Fibroblast of the conjunctiva (primary cell): ENCODE measurements at regions not wholly inside any gene's neighbourhood (a gene's known extent, or its start where the extent isn't known, plus 50 kb on each side); places are given as distances from the start of the nearest gene placed in this dataset.

Experiments used
- DNase-seq: peaks from one replicate; pipeline ENCODE4 v3.0.0-alpha.2; 2010; ENCODE audit warnings: low read depth

DNA sequence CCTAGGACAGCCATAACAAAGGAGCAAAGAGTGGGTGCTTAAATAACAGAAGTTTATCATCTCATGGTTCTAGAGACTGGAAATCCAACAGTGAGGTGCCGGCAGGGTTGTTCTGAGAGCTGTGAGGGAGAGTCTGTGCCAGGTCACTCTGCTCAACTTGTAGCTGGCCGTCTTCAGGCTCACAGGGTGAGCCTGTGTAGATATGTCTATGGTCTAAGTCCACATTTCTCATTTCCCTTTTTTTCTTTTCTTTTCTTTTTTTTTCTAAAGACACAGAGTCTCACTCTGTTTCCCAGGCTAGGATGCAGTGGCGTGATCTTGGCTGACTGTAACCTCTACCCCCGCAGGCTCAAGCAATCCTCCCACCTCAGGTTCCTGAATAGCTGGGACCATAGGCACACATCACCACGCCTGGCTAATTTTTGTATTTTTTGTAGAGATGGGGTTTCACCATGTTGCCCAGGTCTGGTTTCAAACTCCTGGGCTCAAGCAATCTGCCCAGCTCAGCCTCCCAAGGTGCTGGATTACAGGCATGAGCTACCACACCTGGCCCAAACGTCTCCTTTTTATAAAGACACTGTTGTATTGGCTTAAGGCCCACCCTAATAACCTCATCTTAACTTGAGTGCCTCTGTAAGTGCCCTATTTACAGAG lies 142.2 kb downstream of the SP3 start:
- DNase-seq = no peak

DNA sequence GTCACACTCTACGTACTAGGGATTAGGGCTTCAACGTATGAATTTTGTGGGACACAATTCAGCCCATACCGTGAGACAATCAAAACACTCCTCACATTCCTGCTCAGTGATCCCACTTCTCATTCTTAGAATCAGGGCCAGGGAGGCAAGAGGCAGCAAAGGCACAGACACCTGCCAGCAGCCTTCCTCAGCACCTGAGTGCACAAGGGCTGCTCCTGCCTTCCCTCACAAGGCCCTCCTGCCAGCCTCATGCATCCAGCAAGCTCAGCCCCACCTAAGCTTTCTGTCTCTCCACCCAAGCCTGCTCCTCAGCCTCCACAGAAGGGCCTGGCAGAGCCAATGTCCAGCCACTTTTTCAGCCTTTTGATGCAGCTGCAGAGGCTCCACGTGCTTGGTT lies 141.6 kb downstream of the SP3 start:
- DNase-seq = no peak

DNA sequence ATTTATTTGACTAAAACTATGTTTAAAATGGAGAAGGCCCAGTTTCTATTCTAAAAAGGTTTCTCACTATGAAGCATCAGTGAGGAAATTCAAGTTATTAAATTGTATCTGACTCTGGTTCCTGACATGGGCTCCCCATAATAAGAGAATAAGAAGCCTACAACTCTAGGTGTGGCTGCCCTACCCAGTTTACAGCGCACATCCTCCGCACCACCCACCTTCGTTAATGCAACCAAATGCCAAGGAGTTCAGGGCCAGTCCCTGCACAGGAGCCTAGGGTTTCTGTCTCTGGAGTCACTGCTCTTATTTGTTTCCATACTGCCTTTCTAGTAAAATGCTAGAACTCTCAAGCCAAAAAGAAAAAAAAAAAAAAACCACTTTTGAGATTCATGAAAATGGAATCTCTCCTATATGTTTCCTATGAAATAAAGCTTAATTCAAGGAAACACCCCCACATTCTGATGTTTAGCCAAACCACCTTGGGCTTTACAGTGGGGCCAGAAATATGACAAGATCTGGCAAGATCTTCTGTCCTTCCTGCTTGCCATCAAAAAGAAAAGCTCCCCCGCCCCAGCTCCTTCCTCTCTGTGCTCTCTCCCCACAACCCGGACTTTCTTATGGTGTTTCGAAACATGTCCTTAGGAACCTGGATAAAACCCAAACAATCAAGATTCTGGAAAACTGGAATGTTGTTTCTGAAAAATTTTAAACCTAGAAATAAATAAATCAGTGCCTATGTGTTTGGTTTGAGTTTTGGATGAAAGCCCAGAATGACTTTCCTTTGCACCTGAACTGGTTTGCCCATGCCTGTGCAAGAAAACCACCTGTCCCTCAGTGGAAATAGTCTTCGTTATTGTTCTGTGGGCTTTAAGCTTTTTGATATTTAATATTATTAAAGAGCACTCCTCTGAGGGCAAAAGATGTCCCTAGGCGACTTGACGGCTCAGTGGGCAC lies 136.7 kb downstream of the SP3 start:
- DNase-seq = no peak

DNA sequence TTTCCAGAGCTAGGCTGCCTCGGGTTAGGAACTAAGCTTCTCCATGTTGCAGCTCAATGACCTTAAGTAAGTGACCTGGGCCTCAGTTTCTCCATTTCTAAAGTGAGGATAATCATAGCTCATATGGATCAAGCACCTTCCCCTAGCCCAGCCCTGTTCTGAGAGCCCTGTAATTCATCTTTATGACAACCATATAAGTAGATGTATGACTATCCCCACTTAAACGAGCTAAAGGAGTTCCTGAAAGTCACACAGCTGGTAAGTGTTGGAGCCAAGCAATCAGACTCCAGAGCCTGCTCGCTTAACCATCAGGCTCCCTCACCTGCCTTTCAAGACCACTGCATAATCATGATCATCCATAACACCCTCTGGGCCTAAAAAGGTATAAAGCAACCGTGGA lies 135.4 kb downstream of the SP3 start:
- DNase-seq = no peak

DNA sequence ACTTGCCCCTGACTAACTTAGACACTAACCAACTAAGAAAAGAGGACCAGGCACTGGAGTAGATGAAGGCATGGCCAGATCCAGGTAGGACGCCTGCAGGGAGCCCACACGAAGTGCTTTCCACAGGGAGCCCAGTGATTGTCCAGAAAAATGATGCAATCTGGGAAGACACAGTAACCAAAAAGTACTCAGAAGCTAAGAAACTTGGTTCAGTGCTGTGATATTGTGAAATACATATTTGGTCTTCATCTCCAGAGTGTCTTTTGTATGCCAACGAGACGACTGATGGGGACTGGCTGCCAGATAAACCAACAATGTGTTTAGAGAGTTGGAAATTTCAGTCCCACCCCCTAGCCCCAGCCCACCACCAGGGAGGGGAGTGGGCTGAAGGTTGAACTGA lies 135.0 kb downstream of the SP3 start:
- DNase-seq = peak; percentile 3

DNA sequence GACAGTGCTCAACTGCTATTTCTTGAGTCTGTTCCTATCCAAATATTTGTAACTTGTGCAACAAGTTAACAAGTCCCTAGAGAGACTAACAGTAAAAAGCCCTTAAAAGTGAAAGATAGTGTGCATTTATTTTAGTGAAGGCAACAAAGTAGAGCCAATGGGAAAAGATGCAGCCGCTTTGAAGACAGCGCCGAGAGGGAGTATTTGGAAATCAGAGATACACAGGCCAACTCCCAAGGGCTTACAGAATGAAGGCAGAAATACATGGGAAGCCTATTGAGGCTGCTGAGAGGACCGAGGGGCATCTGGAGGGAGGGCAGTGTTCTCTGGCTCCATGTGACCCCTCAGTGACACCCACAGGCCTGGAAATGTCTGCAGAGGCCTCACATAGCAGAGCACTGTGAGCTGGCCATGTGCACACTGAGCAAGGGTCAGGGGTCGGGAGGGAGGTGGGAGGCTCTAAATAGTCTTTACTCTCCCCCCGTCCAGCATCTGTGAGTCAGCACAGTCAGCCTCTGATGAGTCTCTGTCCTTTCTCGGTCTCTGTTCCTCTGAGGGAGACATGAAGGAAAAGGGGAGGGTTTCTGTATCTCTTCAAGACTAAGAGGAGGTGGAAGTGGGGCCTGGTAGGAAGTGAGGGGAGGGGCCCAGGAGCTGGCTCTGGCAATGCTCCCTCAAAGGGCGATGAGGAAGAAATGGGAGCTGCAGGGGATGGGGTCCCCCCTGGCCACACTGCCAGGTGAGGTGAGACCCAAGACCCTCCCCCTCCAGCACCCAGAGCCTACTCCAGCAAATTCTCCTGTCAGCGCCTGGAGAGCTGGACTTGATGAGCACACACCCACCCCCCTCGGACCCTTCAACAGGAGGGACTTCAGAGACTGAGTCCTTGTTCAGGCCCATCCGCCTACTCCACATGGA lies 133.6 kb downstream of the SP3 start:
- peak; percentile 61 for DNase-seq

DNA sequence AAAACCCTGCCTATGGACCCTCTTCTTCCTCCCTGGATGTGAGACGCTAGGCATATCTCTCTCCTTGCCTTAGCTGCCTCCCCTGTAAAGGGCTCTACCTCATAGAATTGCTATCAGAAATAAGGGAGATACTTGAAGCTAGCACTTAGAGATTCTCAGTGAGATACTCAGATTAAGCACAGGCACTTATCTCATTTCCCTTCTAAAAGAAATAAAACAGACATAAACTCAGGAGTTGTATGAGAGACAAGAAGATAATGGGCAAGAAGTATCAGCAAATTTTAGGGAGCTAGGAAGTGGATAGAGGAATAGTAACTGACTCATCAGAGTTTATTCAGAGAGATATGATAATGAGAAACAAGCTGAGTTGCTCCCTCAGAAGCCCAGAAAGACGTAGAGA lies 131.0 kb downstream of the SP3 start:
- DNase-seq = no peak

DNA sequence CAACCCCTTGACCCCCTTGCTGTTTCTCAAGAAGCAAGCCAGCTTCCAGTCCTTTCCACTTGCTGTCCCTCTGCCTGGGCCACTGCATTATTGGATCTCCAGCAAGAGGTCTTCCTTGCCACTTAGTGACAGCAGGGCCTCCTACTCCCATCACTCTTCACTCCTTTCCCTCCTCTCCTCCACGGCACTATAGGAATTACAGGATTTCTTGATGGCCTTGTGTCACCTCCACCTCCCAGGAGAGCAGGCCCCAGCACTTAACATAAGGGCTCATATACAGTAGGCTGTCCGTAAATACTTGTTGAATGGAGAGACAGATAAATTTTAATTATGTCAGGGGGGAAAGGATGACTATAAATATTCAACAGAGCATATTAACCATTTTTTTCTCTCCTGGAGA lies 129.4 kb downstream of the SP3 start:
- no peak for DNase-seq

DNA sequence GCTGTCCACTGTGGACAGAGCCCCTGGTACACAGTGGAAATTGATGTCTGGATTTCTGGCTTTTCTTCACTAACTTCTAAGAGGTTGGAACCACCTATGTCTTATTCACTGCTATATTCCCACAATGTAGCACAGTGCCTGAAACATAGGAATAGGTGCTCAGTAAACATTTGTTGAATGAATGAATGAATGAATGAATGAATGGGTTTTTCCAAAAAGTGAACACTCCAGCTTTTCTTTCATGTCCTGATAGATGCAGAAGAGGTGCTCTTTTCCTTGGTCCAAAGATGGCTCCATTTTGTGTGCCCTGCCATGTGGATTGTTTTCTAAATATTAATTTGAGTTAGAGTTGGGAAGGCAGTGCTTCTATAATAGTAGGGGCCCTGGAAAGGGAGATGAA lies 124.1 kb downstream of the SP3 start:
- DNase-seq = no peak

DNA sequence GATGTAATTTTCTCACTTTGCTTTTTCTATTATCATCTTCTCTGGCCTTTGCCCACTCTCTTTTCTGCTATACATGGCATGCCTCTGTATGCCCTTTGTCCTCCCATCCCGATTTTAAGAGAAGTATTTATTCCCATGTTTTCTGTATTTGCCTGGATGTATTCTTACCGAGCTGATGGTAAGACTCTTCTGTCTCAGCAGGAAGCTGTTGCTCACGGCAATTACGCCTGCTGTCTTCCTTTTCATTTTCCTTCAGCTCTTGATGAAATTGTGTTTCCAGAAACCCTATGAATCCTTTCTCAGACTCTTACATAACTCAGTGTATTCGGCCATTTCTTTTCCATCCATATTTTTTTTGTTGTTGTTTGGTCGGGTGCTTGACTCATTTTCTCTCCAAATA lies 121.6 kb downstream of the SP3 start:
- DNase-seq = no peak

DNA sequence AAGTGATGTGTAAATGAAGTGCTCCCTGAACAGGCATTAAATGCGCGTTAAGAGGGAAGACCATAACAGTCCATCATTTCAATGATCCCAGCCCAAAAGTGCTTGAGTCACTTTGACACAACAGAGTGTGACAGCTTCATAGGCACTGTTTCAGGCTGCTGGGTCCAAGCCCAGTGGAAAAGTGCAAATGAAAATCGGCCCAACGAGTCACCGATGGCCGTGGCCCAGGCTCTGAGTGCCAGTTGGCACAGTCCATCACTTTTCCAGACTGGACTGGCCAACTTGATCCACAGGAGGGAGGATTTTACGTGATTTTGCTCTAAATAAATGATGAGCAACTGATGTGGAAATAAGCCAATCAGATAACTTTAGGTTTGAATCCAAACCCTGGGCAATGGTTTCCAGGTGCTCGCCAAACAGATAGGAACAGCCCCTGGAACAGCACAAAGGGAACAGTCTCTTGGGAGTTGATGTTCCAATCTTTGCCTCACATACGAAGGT lies 114.0 kb downstream of the SP3 start:
- no peak for DNase-seq

DNA sequence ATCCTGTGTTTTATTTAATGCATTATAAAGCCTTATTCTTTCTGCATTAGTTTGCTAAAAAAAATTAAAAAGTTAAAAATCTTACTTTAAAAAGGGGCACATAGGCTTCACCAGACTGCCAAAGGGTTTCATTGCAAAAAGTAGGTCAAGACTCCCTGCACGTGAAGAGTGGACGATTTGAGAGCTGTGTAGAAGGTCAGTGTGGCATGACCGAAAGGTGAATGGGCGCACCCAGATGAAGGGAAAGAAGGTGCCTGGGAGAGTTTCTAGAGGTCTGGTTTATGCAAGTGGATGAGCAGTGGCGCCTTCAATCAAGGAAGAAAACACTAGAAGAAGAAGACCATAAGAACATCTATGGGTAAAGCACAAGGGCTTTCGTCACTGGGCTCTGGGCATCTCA lies 111.0 kb downstream of the SP3 start:
- DNase-seq = no peak

DNA sequence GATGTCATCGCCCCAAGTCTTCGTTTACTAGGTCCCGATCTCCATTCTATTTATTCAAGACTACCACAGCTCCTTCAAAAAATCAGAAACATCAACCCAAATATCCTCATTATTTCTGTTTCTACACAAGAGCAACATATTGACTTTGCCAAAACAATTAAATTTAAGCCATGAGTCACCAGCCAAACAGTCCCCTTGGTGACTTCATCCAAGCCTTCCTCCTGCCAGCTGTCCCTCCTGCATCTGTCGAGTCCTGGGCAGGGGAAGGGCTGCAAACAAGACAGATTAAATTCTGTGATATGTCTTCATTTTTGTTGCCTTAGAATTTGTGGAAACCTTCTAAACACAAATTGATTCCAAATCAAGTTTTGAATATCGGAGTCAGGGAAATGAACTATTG lies 110.3 kb downstream of the SP3 start:
- no peak for DNase-seq

DNA sequence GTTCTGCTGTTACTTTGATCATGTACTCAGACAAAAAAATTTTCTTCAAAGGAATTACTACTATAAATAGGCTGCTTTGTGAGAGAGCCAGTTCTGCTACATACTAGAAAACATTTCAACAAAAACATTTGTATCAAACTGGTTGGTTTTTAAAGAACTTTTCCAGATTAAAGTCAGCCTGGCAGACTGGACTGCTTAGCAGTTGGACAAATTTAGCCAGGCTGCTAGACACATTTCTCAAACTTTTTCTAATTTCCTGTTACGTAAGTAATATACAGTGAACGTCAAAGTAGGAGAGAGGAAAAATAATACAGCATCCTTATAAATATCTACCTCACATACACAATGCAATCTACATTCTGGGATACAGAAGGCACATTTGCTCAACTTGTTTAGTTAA lies 109.5 kb downstream of the SP3 start:
- no peak for DNase-seq
